H1 (cell line): ENCODE measurements at regions not wholly inside any gene's neighbourhood (a gene's known extent, or its start where the extent isn't known, plus 50 kb on each side); places are given as distances from the start of the nearest gene placed in this dataset.

ENCODE experiments used
- PHF8 ChIP-seq: fragments of 200-600 bp; sonication (generic); conservative IDR thresholded peaks from 2 replicates; pipeline ENCODE4 v1.7.1; 2012; ENCODE audit warnings: low read depth, mild to moderate bottlenecking, inconsistent platforms, low read length, moderate library complexity
- SP1 ChIP-seq: IDR thresholded peaks from 2 replicates; pipeline ENCODE4 v1.6.1; 2011; ENCODE audit warnings: low read depth, low read length
- TF ChIP-seq, protein P1 (sequence below): fragments of 300-600 bp; sonication (generic); IDR thresholded peaks from 2 replicates; pipeline ENCODE4 v1.7.1; 2012; ENCODE audit warnings: low read length, moderate library complexity, mild to moderate bottlenecking, inconsistent platforms; ENCODE audit not compliant: insufficient replicate concordance

DNA sequence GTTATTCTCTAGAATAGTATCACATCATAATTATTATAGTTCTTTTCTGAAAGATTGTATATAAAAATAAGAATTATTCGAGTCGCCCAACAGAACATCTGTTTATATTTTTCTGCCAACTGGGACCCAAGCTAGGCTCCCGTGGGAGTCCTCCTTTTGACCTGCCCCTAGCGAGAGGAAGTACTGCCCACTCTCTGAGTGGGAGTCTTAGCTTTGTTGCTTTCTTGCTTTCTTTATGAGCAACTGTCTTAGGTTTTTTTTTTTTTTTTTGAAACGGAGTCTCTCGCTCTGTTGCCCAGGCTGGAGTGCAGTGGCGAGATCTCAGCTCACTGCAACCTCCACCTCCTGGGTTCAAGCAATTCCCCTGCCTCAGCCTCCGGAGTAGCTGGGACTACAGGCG is 202.0 kb upstream of the ZNF184 start (continued):
- TF ChIP-seq, protein P1, sequence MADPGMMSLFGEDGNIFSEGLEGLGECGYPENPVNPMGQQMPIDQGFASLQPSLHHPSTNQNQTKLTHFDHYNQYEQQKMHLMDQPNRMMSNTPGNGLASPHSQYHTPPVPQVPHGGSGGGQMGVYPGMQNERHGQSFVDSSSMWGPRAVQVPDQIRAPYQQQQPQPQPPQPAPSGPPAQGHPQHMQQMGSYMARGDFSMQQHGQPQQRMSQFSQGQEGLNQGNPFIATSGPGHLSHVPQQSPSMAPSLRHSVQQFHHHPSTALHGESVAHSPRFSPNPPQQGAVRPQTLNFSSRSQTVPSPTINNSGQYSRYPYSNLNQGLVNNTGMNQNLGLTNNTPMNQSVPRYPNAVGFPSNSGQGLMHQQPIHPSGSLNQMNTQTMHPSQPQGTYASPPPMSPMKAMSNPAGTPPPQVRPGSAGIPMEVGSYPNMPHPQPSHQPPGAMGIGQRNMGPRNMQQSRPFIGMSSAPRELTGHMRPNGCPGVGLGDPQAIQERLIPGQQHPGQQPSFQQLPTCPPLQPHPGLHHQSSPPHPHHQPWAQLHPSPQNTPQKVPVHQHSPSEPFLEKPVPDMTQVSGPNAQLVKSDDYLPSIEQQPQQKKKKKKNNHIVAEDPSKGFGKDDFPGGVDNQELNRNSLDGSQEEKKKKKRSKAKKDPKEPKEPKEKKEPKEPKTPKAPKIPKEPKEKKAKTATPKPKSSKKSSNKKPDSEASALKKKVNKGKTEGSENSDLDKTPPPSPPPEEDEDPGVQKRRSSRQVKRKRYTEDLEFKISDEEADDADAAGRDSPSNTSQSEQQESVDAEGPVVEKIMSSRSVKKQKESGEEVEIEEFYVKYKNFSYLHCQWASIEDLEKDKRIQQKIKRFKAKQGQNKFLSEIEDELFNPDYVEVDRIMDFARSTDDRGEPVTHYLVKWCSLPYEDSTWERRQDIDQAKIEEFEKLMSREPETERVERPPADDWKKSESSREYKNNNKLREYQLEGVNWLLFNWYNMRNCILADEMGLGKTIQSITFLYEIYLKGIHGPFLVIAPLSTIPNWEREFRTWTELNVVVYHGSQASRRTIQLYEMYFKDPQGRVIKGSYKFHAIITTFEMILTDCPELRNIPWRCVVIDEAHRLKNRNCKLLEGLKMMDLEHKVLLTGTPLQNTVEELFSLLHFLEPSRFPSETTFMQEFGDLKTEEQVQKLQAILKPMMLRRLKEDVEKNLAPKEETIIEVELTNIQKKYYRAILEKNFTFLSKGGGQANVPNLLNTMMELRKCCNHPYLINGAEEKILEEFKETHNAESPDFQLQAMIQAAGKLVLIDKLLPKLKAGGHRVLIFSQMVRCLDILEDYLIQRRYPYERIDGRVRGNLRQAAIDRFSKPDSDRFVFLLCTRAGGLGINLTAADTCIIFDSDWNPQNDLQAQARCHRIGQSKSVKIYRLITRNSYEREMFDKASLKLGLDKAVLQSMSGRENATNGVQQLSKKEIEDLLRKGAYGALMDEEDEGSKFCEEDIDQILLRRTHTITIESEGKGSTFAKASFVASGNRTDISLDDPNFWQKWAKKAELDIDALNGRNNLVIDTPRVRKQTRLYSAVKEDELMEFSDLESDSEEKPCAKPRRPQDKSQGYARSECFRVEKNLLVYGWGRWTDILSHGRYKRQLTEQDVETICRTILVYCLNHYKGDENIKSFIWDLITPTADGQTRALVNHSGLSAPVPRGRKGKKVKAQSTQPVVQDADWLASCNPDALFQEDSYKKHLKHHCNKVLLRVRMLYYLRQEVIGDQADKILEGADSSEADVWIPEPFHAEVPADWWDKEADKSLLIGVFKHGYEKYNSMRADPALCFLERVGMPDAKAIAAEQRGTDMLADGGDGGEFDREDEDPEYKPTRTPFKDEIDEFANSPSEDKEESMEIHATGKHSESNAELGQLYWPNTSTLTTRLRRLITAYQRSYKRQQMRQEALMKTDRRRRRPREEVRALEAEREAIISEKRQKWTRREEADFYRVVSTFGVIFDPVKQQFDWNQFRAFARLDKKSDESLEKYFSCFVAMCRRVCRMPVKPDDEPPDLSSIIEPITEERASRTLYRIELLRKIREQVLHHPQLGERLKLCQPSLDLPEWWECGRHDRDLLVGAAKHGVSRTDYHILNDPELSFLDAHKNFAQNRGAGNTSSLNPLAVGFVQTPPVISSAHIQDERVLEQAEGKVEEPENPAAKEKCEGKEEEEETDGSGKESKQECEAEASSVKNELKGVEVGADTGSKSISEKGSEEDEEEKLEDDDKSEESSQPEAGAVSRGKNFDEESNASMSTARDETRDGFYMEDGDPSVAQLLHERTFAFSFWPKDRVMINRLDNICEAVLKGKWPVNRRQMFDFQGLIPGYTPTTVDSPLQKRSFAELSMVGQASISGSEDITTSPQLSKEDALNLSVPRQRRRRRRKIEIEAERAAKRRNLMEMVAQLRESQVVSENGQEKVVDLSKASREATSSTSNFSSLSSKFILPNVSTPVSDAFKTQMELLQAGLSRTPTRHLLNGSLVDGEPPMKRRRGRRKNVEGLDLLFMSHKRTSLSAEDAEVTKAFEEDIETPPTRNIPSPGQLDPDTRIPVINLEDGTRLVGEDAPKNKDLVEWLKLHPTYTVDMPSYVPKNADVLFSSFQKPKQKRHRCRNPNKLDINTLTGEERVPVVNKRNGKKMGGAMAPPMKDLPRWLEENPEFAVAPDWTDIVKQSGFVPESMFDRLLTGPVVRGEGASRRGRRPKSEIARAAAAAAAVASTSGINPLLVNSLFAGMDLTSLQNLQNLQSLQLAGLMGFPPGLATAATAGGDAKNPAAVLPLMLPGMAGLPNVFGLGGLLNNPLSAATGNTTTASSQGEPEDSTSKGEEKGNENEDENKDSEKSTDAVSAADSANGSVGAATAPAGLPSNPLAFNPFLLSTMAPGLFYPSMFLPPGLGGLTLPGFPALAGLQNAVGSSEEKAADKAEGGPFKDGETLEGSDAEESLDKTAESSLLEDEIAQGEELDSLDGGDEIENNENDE: no peak
- TF ChIP-seq PHF8: no peak
- TF ChIP-seq SP1: no peak
